HEK293T (cell line): ENCODE measurements at regions not wholly inside any gene's neighbourhood (a gene's known extent, or its start where the extent isn't known, plus 50 kb on each side); places are given as distances from the start of the nearest gene placed in this dataset.

Source experiments
- ARNT ChIP-seq: fragments of 450-650 bp; IDR thresholded peaks from 2 replicates; pipeline ENCODE4 v1.6.1; 2017; ENCODE audit warnings: mild to moderate bottlenecking
- BHLHE40 ChIP-seq: fragments of 450-650 bp; IDR thresholded peaks from 2 replicates; pipeline ENCODE4 v1.6.1; 2016; ENCODE audit warnings: mild to moderate bottlenecking, moderate library complexity, borderline replicate concordance
- CTBP1 ChIP-seq: fragments of 450-650 bp; IDR thresholded peaks from 2 replicates; pipeline ENCODE4 v1.6.1; 2016; ENCODE audit warnings: borderline replicate concordance
- FOXA1 ChIP-seq: fragments of 450-650 bp; IDR thresholded peaks from 2 replicates; pipeline ENCODE4 v1.6.1; 2016; ENCODE audit warnings: mild to moderate bottlenecking
- FOXK2 ChIP-seq: fragments of 450-650 bp; IDR thresholded peaks from 2 replicates; pipeline ENCODE4 v1.6.1; 2016; ENCODE audit warnings: mild to moderate bottlenecking
- HDGF ChIP-seq: fragments of 450-650 bp; IDR thresholded peaks from 2 replicates; pipeline ENCODE4 v1.6.1; 2017; ENCODE audit warnings: antibody characterized with exemption, borderline replicate concordance
- SUZ12 ChIP-seq: fragments of 450-650 bp; IDR thresholded peaks from 2 replicates; pipeline ENCODE4 v1.6.1; 2016; ENCODE audit warnings: mild to moderate bottlenecking

DNA sequence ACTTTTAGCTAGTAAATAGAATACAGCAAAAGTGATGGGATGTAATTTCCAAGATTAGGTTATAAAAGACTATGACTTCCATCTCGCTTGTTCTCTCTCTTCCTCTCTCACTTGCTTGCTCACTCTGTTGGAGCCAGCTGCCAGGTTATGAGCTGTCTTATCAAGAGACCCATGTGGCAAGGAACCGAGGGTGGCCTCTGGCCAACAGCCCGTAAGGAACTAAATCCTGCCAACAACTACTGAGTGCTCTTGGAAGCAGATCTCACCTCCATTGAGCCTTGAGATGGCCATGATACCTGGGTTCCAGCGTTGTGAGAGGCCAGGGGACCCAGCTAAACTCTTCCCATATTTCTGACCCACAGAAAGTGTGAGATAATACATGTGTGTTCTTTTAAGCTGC lies 636.1 kb downstream of the ACTL7B start:
- TF ChIP-seq CTBP1, result no peak
- TF ChIP-seq FOXK2, result no peak
- no peak for TF ChIP-seq FOXA1
- TF ChIP-seq HDGF, result no peak
- no peak for TF ChIP-seq SUZ12
- no peak for TF ChIP-seq BHLHE40
- no peak for TF ChIP-seq ARNT
